ENCODE measurements at regions not wholly inside any gene's neighbourhood (a gene's known extent, or its start where the extent isn't known, plus 50 kb on each side); places are given as distances from the start of the nearest gene placed in this dataset.

- peaks cover 9% of the 10 kb centered on the region for H3K9me3 Mint-ChIP-seq (ENCODE audit: unreplicated experiment)
- no peak for TF ChIP-seq CTCF (IDR thresholded peaks at IDR 0.05)
- H3K4me3 Mint-ChIP-seq (ENCODE audit: unreplicated experiment): no peak overlapping the region
- no peaks in the 10 kb centered on the region for H3K36me3 Mint-ChIP-seq (ENCODE audit: unreplicated experiment)
- no peaks in the 10 kb centered on the region for H3K4me1 Mint-ChIP-seq (ENCODE audit: unreplicated experiment)
- no peak overlapping the region for H3K27ac Mint-ChIP-seq (ENCODE audit: unreplicated experiment)
- H3K27me3 Mint-ChIP-seq (ENCODE audit: unreplicated experiment): no peaks in the 10 kb centered on the region
- no peak for DNase-seq (ENCODE audit: extremely low spot score, unreplicated experiment)
Observed at GRCh38 chr6:141443032-141443431, 689.7 kb upstream of the GJE1 start.

- Mint-ChIP-seq H3K36me3 (ENCODE audit: unreplicated experiment) (no peaks in the 10 kb centered on the region), H3K4me3 (ENCODE audit: unreplicated experiment) (no peak overlapping the region), H3K4me1 (ENCODE audit: unreplicated experiment) (no peaks in the 10 kb centered on the region), H3K9me3 (ENCODE audit: unreplicated experiment) (peaks cover 15% of the 10 kb centered on the region), H3K27me3 (ENCODE audit: unreplicated experiment) (no peaks in the 10 kb centered on the region), H3K27ac (ENCODE audit: unreplicated experiment) (no peak overlapping the region)
- no peak for DNase-seq (ENCODE audit: extremely low spot score, unreplicated experiment)
- TF ChIP-seq CTCF (IDR thresholded peaks at IDR 0.05): no peak
Observed at GRCh38 chr6:141439513-141439912, 693.2 kb upstream of the GJE1 start.

- H3K9me3 Mint-ChIP-seq (ENCODE audit: unreplicated experiment): peaks cover 20% of the 10 kb centered on the region
- H3K4me1 Mint-ChIP-seq (ENCODE audit: unreplicated experiment): no peaks in the 10 kb centered on the region
- no peak overlapping the region for H3K27ac Mint-ChIP-seq (ENCODE audit: unreplicated experiment)
- H3K4me3 Mint-ChIP-seq (ENCODE audit: unreplicated experiment): no peak overlapping the region
- no peaks in the 10 kb centered on the region for H3K27me3 Mint-ChIP-seq (ENCODE audit: unreplicated experiment)
- DNase-seq (ENCODE audit: extremely low spot score, unreplicated experiment): no peak
- H3K36me3 Mint-ChIP-seq (ENCODE audit: unreplicated experiment): no peaks in the 10 kb centered on the region
- TF ChIP-seq CTCF (IDR thresholded peaks at IDR 0.05): no peak
Observed at GRCh38 chr6:141437685-141438084, 695.0 kb upstream of the GJE1 start.

GRCh38 chr6:141437011-141437410 lies 695.7 kb upstream of the GJE1 start:
- DNase-seq (ENCODE audit: extremely low spot score, unreplicated experiment): no peak
- H3K4me3 Mint-ChIP-seq (ENCODE audit: unreplicated experiment): no peak overlapping the region

GRCh38 chr6:141426400-141426980 lies 706.2 kb upstream of the GJE1 start:
- Mint-ChIP-seq H3K4me1 (ENCODE audit: unreplicated experiment) (peaks cover 5% of the 10 kb centered on the region), H3K27me3 (ENCODE audit: unreplicated experiment) (no peaks in the 10 kb centered on the region), H3K9me3 (ENCODE audit: unreplicated experiment) (peaks cover 37% of the 10 kb centered on the region), H3K27ac (ENCODE audit: unreplicated experiment) (no peak overlapping the region), H3K4me3 (ENCODE audit: unreplicated experiment) (no peak overlapping the region), H3K36me3 (ENCODE audit: unreplicated experiment) (peaks cover 18% of the 10 kb centered on the region)
- TF ChIP-seq CTCF (IDR thresholded peaks at IDR 0.05): no peak
- DNase-seq (ENCODE audit: extremely low spot score, unreplicated experiment): no peak

More at GRCh38 chr6:141437011-141437410, 695.7 kb upstream of the GJE1 start:
- TF ChIP-seq CTCF (IDR thresholded peaks at IDR 0.05): no peak
- Mint-ChIP-seq H3K9me3 (ENCODE audit: unreplicated experiment) (peaks cover 20% of the 10 kb centered on the region), H3K27me3 (ENCODE audit: unreplicated experiment) (no peaks in the 10 kb centered on the region), H3K27ac (ENCODE audit: unreplicated experiment) (no peak overlapping the region), H3K4me1 (ENCODE audit: unreplicated experiment) (no peaks in the 10 kb centered on the region), H3K36me3 (ENCODE audit: unreplicated experiment) (no peaks in the 10 kb centered on the region)

Measured in osteocyte (in vitro differentiated cells).